Breast epithelium (tissue), 3 donors: ENCODE measurements at regions not wholly inside any gene's neighbourhood (a gene's known extent, or its start where the extent isn't known, plus 50 kb on each side); places are given as distances from the start of the nearest gene placed in this dataset.

Experiments used
- POLR2A ChIP-seq: fragments of 450-650 bp; IDR thresholded peaks from one replicate; pipeline ENCODE4 v1.6.1; 2016; ENCODE audit warnings: antibody characterized with exemption, mild to moderate bottlenecking, moderate library complexity
- POLR2AphosphoS5 ChIP-seq, 3 donors: sonication (generic); formaldehyde crosslinking; IDR thresholded peaks; one replicate each; pipeline ENCODE4 v1.6.1; 2017; ENCODE audit warnings: antibody characterized with exemption in 3 of 3
- TF ChIP-seq, protein P1 (sequence below), 3 donors: fragments of 450-650 bp; IDR thresholded peaks; one replicate each; pipeline ENCODE4 v1.5.1; 2016 to 2017; ENCODE audit warnings: antibody characterized with exemption in 3 of 3, mild to moderate bottlenecking in 3 of 3, moderate library complexity in 3 of 3

DNA sequence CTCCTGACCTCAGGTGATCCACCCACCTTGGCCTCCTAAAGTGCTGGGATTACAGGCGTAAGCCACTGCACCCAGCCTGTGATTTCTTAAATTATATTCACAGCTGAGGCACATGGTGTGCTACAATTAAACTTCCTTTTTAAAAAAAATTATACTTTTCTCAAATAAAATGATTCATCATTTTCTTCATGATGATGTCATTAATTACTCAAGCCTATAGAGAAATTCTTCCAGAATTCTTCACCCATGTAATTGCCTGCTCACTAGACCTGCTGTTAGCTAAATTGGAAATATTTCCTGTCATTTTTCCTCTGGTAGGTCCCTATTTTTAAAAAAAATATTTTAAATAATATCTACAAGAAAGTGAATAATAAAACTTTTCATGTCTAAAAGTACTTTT is 440.0 kb upstream of the ANO3 start:
- TF ChIP-seq, protein P1, sequence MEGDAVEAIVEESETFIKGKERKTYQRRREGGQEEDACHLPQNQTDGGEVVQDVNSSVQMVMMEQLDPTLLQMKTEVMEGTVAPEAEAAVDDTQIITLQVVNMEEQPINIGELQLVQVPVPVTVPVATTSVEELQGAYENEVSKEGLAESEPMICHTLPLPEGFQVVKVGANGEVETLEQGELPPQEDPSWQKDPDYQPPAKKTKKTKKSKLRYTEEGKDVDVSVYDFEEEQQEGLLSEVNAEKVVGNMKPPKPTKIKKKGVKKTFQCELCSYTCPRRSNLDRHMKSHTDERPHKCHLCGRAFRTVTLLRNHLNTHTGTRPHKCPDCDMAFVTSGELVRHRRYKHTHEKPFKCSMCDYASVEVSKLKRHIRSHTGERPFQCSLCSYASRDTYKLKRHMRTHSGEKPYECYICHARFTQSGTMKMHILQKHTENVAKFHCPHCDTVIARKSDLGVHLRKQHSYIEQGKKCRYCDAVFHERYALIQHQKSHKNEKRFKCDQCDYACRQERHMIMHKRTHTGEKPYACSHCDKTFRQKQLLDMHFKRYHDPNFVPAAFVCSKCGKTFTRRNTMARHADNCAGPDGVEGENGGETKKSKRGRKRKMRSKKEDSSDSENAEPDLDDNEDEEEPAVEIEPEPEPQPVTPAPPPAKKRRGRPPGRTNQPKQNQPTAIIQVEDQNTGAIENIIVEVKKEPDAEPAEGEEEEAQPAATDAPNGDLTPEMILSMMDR (IDR thresholded peaks at IDR 0.05): no peak
- no peak for TF ChIP-seq POLR2A
- TF ChIP-seq POLR2AphosphoS5 (IDR thresholded peaks at IDR 0.05): no peak
